OCI-LY7 (cell line): ENCODE measurements at regions not wholly inside any gene's neighbourhood (a gene's known extent, or its start where the extent isn't known, plus 50 kb on each side); places are given as distances from the start of the nearest gene placed in this dataset.

ENCODE experiments used
- BruUV-seq: library from RNA; stranded (reverse); fragments of 400-500 nt; replicated peaks from 2 replicates; lab custom pipeline; 2021; lab: Mats Ljungman, UMichigan
- CTCF ChIA-PET: fragments of 300-600 bp; sonication (Branson Sonifier 250); formaldehyde crosslinking; loops from one replicate; lab custom pipeline; 2022; ENCODE audit warnings: antibody characterized with exemption; ENCODE audit not compliant: unreplicated experiment; lab: Charles Lee
- POLR2A ChIA-PET: fragments of 300-600 bp; sonication (Branson Sonifier 250); formaldehyde crosslinking; loops from one replicate; lab custom pipeline; 2022; ENCODE audit warnings: antibody characterized with exemption; lab: Charles Lee
- DNase-seq: peaks from one replicate; pipeline ENCODE4 v3.0.0-alpha.2; 2015; ENCODE audit warnings: low spot score
- H2AFZ ChIP-seq: fragments of 200-600 bp; sonication (generic), shearing (Covaris generic); 2 replicates; pipeline ENCODE4 v1.6.1; 2014; ENCODE audit warnings: mild to moderate bottlenecking, antibody characterized with exemption, low read length, moderate library complexity
- H3K27ac ChIP-seq: fragments of 200-600 bp; sonication (generic); 2 replicates; pipeline ENCODE4 v1.5.1; 2014; ENCODE audit warnings: mixed run types, low read depth, mild to moderate bottlenecking, moderate library complexity, low read length, inconsistent platforms; ENCODE audit not compliant: poor library complexity, severe bottlenecking
- H3K36me3 ChIP-seq: fragments of 200-600 bp; sonication (generic); 2 replicates; pipeline ENCODE4 v1.6.1; 2014; ENCODE audit warnings: mild to moderate bottlenecking, antibody characterized with exemption, low read length, moderate library complexity, mixed read lengths; ENCODE audit not compliant: insufficient read depth
- H3K4me1 ChIP-seq: fragments of 200-600 bp; sonication (generic); 2 replicates; pipeline ENCODE4 v1.5.1; 2014; ENCODE audit warnings: mild to moderate bottlenecking, low read length; ENCODE audit not compliant: insufficient read depth, poor library complexity, severe bottlenecking
- H3K4me2 ChIP-seq: fragments of 200-600 bp; sonication (generic); 2 replicates; pipeline ENCODE4 v1.6.1; 2014; ENCODE audit warnings: mild to moderate bottlenecking, low read length
- H3K4me3 ChIP-seq: fragments of 200-600 bp; sonication (generic); 2 replicates; pipeline ENCODE4 v1.5.1; 2014; ENCODE audit warnings: mild to moderate bottlenecking, low read depth, low read length; ENCODE audit not compliant: poor library complexity, severe bottlenecking
- H3K79me2 ChIP-seq: fragments of 200-600 bp; sonication (generic); 2 replicates; pipeline ENCODE4 v1.6.1; 2016; ENCODE audit warnings: low read depth, mild to moderate bottlenecking, low read length, moderate library complexity, mixed read lengths; ENCODE audit not compliant: insufficient read depth
- H3K9me2 ChIP-seq: fragments of 200-600 bp; sonication (generic); 2 replicates; pipeline ENCODE4 v1.6.1; 2016; ENCODE audit warnings: mild to moderate bottlenecking, low read length, mixed read lengths; ENCODE audit not compliant: insufficient read depth
- H3K9me3 ChIP-seq: fragments of 200-600 bp; sonication (generic); 2 replicates; pipeline ENCODE4 v1.6.1; 2014; ENCODE audit warnings: mild to moderate bottlenecking, mixed run types, low read length, mixed read lengths
- H4K20me1 ChIP-seq: fragments of 200-600 bp; sonication (generic); 2 replicates; pipeline ENCODE4 v1.6.1; 2014; ENCODE audit warnings: mild to moderate bottlenecking, antibody characterized with exemption, low read length, moderate library complexity, mixed read lengths; ENCODE audit not compliant: insufficient read depth
- CTCF ChIP-seq: fragments of 200-600 bp; sonication (generic); conservative IDR thresholded peaks from 2 replicates; pipeline ENCODE4 v1.5.1; 2014; ENCODE audit warnings: mild to moderate bottlenecking, antibody characterized with exemption, low read length, moderate library complexity, mixed read lengths
- EZH2phosphoT487 ChIP-seq: fragments of 200-600 bp; sonication (generic); IDR thresholded peaks from 2 replicates; pipeline ENCODE4 v1.6.1; 2018; ENCODE audit warnings: low read depth, borderline replicate concordance, mild to moderate bottlenecking, mixed run types, antibody characterized with exemption, low read length, moderate library complexity, mixed read lengths
- intact Hi-C: fragments of 100-400 bp; cut with micrococcal nuclease; formaldehyde crosslinking; loops from one replicate; pipeline ENCODE4 v1.10.0; 2022; ENCODE audit not compliant: unreplicated experiment

- H4K20me1 ChIP-seq, result no peaks in the 10 kb centered on the region
- POLR2A ChIA-PET, result no interaction called here
- H2AFZ ChIP-seq, result no peak overlapping the region
- H3K4me3 ChIP-seq, result no peak overlapping the region
- no peak overlapping the region for H3K27ac ChIP-seq
- no peaks in the 10 kb centered on the region for H3K79me2 ChIP-seq
- no peak for DNase-seq
- BruUV-seq, result no TSS peak
- H3K36me3 ChIP-seq, result no peaks in the 10 kb centered on the region
- H3K4me1 ChIP-seq, result no peaks in the 10 kb centered on the region
- TF ChIP-seq CTCF, result no peak
- intact Hi-C loops, result no loop called here
- CTCF ChIA-PET, result no interaction called here
- H3K9me2 ChIP-seq, result no peaks in the 10 kb centered on the region
- no peaks in the 10 kb centered on the region for H3K9me3 ChIP-seq
- no peak overlapping the region for H3K4me2 ChIP-seq
These were observed 580.1 kb downstream of the BUD13 start for GRCh38 chr11:116192509-116193210.

- Histone ChIP-seq H3K79me2 (no peaks in the 10 kb centered on the region), H3K4me1 (no peaks in the 10 kb centered on the region), H3K4me2 (no peak overlapping the region), H2AFZ (no peak overlapping the region), H4K20me1 (no peaks in the 10 kb centered on the region), H3K9me3 (no peaks in the 10 kb centered on the region), H3K9me2 (no peaks in the 10 kb centered on the region), H3K4me3 (no peak overlapping the region), H3K27ac (no peak overlapping the region), H3K36me3 (no peaks in the 10 kb centered on the region)
- ChIA-PET POLR2A (no interaction called here), CTCF (no interaction called here)
- no TSS peak for BruUV-seq
- intact Hi-C loops, result no loop called here
- TF ChIP-seq EZH2phosphoT487 (no peak), CTCF (no peak)
- DNase-seq, result no peak
These were observed 581.9 kb downstream of the BUD13 start for GRCh38 chr11:116190861-116191260.

- BruUV-seq, result no TSS peak
- POLR2A ChIA-PET, result interaction anchor here (0.6 kb wide), 1 partner anchor 980 kb away, joined by 3 read pairs; no protein-coding TSS in a partner anchor
- H3K4me3 ChIP-seq, result no peak overlapping the region
- H3K9me3 ChIP-seq, result no peaks in the 10 kb centered on the region
- CTCF ChIA-PET, result no interaction called here
- intact Hi-C loops, result no loop called here
- TF ChIP-seq CTCF (no peak), EZH2phosphoT487 (no peak)
- DNase-seq, result no peak
- no peaks in the 10 kb centered on the region for H3K4me1 ChIP-seq
- no peak overlapping the region for H3K4me2 ChIP-seq
- H3K79me2 ChIP-seq, result no peaks in the 10 kb centered on the region
- no peaks in the 10 kb centered on the region for H3K36me3 ChIP-seq
- no peaks in the 10 kb centered on the region for H4K20me1 ChIP-seq
- no peak overlapping the region for H3K27ac ChIP-seq
- no peaks in the 10 kb centered on the region for H3K9me2 ChIP-seq
- no peak overlapping the region for H2AFZ ChIP-seq
These were observed 583.2 kb downstream of the BUD13 start for GRCh38 chr11:116189408-116190170.
